ENCODE measurements at regions not wholly inside any gene's neighbourhood (a gene's known extent, or its start where the extent isn't known, plus 50 kb on each side); places are given as distances from the start of the nearest gene placed in this dataset.

DNA sequence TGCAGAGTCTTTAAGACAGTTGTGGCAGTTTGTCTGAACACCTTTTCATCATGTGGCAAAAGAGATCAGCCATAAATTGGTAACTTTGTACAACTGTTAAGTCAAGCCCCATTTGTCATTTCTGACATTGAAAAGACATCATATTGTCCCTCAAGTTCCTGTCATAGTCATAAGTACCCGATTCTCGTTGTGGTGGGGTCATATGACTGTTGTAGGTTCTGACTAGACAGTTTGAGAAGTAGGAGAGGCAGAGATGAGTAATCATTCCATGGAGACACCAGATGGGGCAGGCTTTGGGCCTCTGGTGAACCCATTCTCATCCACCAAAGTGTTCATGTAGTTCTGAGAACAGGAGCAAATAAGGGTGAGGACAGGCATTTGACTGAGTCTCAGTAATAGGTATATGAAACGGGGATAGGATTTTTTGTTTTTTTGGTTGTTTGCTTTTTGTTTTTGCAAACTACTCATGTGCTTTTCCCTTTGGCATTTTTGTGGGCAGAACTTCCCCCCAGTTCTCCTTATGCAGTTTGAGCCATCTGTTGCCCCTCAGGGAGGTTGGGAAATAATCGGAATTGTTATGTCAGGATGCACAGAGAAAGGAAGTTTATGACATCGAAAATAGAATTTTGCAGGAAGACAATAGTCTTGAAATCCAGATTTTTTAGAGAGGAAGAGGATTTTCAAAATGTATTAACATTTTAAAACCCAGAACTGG lies 86.9 kb upstream of the KCNE2 start (continued):
- no peak for TF ChIP-seq TBP (IDR thresholded peaks at IDR 0.05; ENCODE audit: low read depth, low read length)
- no peak for TF ChIP-seq YY1 (IDR thresholded peaks at IDR 0.05; ENCODE audit: low read depth, low read length)
- TF ChIP-seq SAP30 (IDR thresholded peaks at IDR 0.05; ENCODE audit: insufficient read depth, insufficient replicate concordance, low read length), result no peak
- no peak for TF ChIP-seq JUND (IDR thresholded peaks at IDR 0.05; ENCODE audit: low read length)
- TF ChIP-seq ASH2L (IDR thresholded peaks at IDR 0.05; ENCODE audit: low read length), result no peak
- no peak for TF ChIP-seq HDAC2 (IDR thresholded peaks at IDR 0.05; ENCODE audit: borderline replicate concordance in 1 of 2, low read depth in 2 of 2, low read length in 2 of 2)
- no peak for TF ChIP-seq BRCA1 (IDR thresholded peaks at IDR 0.05; ENCODE audit: low read depth, low read length)

Measured in H1 (cell line).